SIG-M5 treated with dmso at 0.1 percent for 504 hours (cell line): ENCODE measurements at regions not wholly inside any gene's neighbourhood (a gene's known extent, or its start where the extent isn't known, plus 50 kb on each side); places are given as distances from the start of the nearest gene placed in this dataset.

Source experiments
- DNase-seq: peaks from one replicate; lab custom pipeline; 2025; ENCODE audit not compliant: unreplicated experiment; lab: John Stamatoyannopoulos, UW

- DNase-seq = no peak
Observed at GRCh38 chr12:9258676-9259075, 50.5 kb upstream of the PZP start.
